ENCODE measurements at regions not wholly inside any gene's neighbourhood (a gene's known extent, or its start where the extent isn't known, plus 50 kb on each side); places are given as distances from the start of the nearest gene placed in this dataset.

DNA sequence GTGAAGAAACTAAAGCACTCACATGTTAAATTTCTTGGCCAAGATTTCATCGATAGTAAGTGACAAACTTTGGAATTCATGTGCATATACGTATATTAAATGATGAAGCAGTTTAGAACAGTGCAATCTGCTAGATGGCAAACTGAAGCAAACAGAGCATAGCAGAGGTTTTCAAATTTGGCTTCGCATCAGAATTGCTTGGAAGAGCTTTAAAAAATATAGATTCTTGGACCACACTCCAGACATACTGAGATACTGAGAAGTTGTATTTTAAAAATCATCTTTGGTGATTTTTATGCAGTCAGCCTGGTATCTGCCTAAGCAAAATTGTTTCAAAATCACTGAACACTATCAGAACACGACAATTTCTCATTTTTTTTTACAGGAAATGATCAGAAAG, 709.2 kb downstream of the PLA2G4A start:
- no peak overlapping the region for H3K9ac ChIP-seq (ENCODE audit: low read length in 3 of 3)
- TF ChIP-seq, protein P1, sequence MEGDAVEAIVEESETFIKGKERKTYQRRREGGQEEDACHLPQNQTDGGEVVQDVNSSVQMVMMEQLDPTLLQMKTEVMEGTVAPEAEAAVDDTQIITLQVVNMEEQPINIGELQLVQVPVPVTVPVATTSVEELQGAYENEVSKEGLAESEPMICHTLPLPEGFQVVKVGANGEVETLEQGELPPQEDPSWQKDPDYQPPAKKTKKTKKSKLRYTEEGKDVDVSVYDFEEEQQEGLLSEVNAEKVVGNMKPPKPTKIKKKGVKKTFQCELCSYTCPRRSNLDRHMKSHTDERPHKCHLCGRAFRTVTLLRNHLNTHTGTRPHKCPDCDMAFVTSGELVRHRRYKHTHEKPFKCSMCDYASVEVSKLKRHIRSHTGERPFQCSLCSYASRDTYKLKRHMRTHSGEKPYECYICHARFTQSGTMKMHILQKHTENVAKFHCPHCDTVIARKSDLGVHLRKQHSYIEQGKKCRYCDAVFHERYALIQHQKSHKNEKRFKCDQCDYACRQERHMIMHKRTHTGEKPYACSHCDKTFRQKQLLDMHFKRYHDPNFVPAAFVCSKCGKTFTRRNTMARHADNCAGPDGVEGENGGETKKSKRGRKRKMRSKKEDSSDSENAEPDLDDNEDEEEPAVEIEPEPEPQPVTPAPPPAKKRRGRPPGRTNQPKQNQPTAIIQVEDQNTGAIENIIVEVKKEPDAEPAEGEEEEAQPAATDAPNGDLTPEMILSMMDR (IDR thresholded peaks at IDR 0.05; ENCODE audit: borderline replicate concordance, extremely low read depth, insufficient read depth) = no peak
- no peaks in the 10 kb centered on the region for H3K9me3 ChIP-seq (ENCODE audit: control insufficient read depth in 2 of 3, insufficient read depth in 1 of 3, low read length in 3 of 3)
- no peaks in the 10 kb centered on the region for H3K27me3 ChIP-seq (ENCODE audit: control insufficient read depth, insufficient read depth, low read length)
- intact Hi-C loops (cut with DNase I) = no loop called here
- DNase-seq (no peak), FAIRE-seq (no peak)
- no peak overlapping the region for H3K4me3 ChIP-seq (ENCODE audit: low read length in 3 of 3)
- no peaks in the 10 kb centered on the region for H3K36me3 ChIP-seq (ENCODE audit: control insufficient read depth in 2 of 3, insufficient read depth in 3 of 3, low read length in 3 of 3)
- H3K27ac ChIP-seq (ENCODE audit: low read depth in 2 of 2, low read length in 2 of 2) = no peak overlapping the region
- no peaks in the 10 kb centered on the region for H3K4me1 ChIP-seq (ENCODE audit: control insufficient read depth in 2 of 3, insufficient read depth in 2 of 3, low read depth in 1 of 3, low read length in 3 of 3)

GRCh38 chr1:187549540-187549939, 720.8 kb downstream of the PLA2G4A start:
- Histone ChIP-seq H3K27ac (ENCODE audit: low read depth in 2 of 2, low read length in 2 of 2) (no peak overlapping the region), H3K9ac (ENCODE audit: low read length in 3 of 3) (no peak overlapping the region), H3K9me3 (ENCODE audit: control insufficient read depth in 2 of 3, insufficient read depth in 1 of 3, low read length in 3 of 3) (peaks cover 0 to 3% (median 0%) of the 10 kb centered on the region in 3 donors), H3K4me3 (ENCODE audit: low read length in 3 of 3) (no peak overlapping the region), H3K27me3 (ENCODE audit: control insufficient read depth, insufficient read depth, low read length) (no peaks in the 10 kb centered on the region), H3K36me3 (ENCODE audit: control insufficient read depth in 2 of 3, insufficient read depth in 3 of 3, low read length in 3 of 3) (no peaks in the 10 kb centered on the region), H3K4me1 (ENCODE audit: control insufficient read depth in 2 of 3, insufficient read depth in 2 of 3, low read depth in 1 of 3, low read length in 3 of 3) (no peaks in the 10 kb centered on the region)
- no peak for FAIRE-seq
- DNase-seq = no peak
- intact Hi-C loops (cut with DNase I) = no loop called here
- TF ChIP-seq, protein P1 (IDR thresholded peaks at IDR 0.05; ENCODE audit: borderline replicate concordance, extremely low read depth, insufficient read depth) = no peak

DNA sequence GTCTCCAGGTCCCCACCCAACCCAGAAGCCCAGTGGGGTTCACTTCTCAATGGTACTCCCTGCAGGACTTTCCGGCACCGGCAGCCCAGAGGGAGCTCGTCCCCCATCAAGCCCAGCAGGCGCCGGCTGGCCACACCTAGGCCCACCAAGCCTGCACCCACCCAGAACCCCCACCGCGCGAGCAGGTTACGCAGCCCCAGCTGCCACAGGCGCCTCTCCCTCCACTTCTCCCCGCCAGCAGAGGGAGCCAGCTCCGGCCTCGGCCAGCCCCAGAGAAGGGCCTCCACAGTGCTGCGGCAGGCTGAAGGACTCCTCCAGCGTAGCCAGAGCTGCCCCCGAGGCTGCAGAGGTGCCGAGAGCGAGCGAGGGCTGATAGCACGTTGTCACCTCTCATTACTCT, 722.3 kb downstream of the PLA2G4A start:
- FAIRE-seq = no peak
- no peak overlapping the region for H3K4me3 ChIP-seq (ENCODE audit: low read length in 3 of 3)
- peak in 1 of 5 donors; percentile 57 for DNase-seq

More for the DNA sequence above, 722.3 kb downstream of the PLA2G4A start:
- TF ChIP-seq, protein P1 (IDR thresholded peaks at IDR 0.05; ENCODE audit: borderline replicate concordance, extremely low read depth, insufficient read depth) = no peak
- intact Hi-C loops (cut with DNase I) = no loop called here
- peaks cover 0 to 3% (median 0%) of the 10 kb centered on the region in 3 donors for H3K9me3 ChIP-seq (ENCODE audit: control insufficient read depth in 2 of 3, insufficient read depth in 1 of 3, low read length in 3 of 3)
- H3K27ac ChIP-seq (ENCODE audit: low read depth in 2 of 2, low read length in 2 of 2) = no peak overlapping the region
- no peaks in the 10 kb centered on the region for H3K4me1 ChIP-seq (ENCODE audit: control insufficient read depth in 2 of 3, insufficient read depth in 2 of 3, low read depth in 1 of 3, low read length in 3 of 3)
- H3K9ac ChIP-seq (ENCODE audit: low read length in 3 of 3) = no peak overlapping the region
- H3K27me3 ChIP-seq (ENCODE audit: control insufficient read depth, insufficient read depth, low read length) = no peaks in the 10 kb centered on the region
- H3K36me3 ChIP-seq (ENCODE audit: control insufficient read depth in 2 of 3, insufficient read depth in 3 of 3, low read length in 3 of 3) = no peaks in the 10 kb centered on the region
